CD14-positive monocyte (primary cell): ENCODE measurements at regions not wholly inside any gene's neighbourhood (a gene's known extent, or its start where the extent isn't known, plus 50 kb on each side); places are given as distances from the start of the nearest gene placed in this dataset.

Experiments
- DNase-seq, 3 donors: peaks; one replicate each; pipeline ENCODE4 v3.0.0-alpha.2; 2011 to 2022
- H2AFZ ChIP-seq: 2 replicates; pipeline ENCODE4 v1.6.0; 2012; ENCODE audit warnings: mild to moderate bottlenecking, low read depth, low read length, inconsistent platforms; ENCODE audit not compliant: insufficient read depth, poor library complexity, severe bottlenecking
- H3K27ac ChIP-seq, 2 donors: 1 replicate in 1 of 2; 2 replicates in 1 of 2; pipeline ENCODE4 v1.5.1; 2012 to 2013; ENCODE audit warnings: low read length in 2 of 2, control low read depth in 1 of 2, inconsistent platforms in 1 of 2, low read depth in 1 of 2, mild to moderate bottlenecking in 1 of 2
- H3K27me3 ChIP-seq, 2 donors: one replicate each; pipeline versions ENCODE4 v1.6.0 to v1.6.1; 2011 to 2013; ENCODE audit warnings: low read length in 2 of 2; ENCODE audit not compliant: control insufficient read depth in 2 of 2, insufficient read depth in 2 of 2
- H3K36me3 ChIP-seq, 2 donors: replicated peaks in 1 of 2; 1 replicate in 1 of 2; 2 replicates in 1 of 2; pipeline versions ENCODE4 v1.5.1 to v1.6.1; 2012 to 2013; ENCODE audit warnings: low read length in 2 of 2, control low read depth in 1 of 2, inconsistent platforms in 1 of 2, mild to moderate bottlenecking in 1 of 2; ENCODE audit not compliant: insufficient read depth in 2 of 2, control insufficient read depth in 1 of 2
- H3K4me1 ChIP-seq, 2 donors: 1 replicate in 1 of 2; 2 replicates in 1 of 2; pipeline versions ENCODE4 v1.5.1 to v1.6.1; 2012 to 2013; ENCODE audit warnings: low read length in 2 of 2, control low read depth in 1 of 2, inconsistent platforms in 1 of 2, mild to moderate bottlenecking in 1 of 2, moderate library complexity in 1 of 2; ENCODE audit not compliant: insufficient read depth in 2 of 2, control insufficient read depth in 1 of 2
- H3K4me2 ChIP-seq: replicated peaks from 2 replicates; pipeline ENCODE3; 2012; ENCODE audit warnings: low read length, moderate library complexity, mild to moderate bottlenecking; ENCODE audit not compliant: poor library complexity, severe bottlenecking; ENCODE audit errors: extremely low read depth
- H3K4me3 ChIP-seq, 3 experiments: fragments of 200-600 bp in 1 of 3; sonication (generic) in 1 of 3; replicated peaks in 1 of 3; 1 replicate in 2 of 3; 2 replicates in 1 of 3; pipeline ENCODE4 v1.5.1; 2011 to 2013; ENCODE audit warnings: low read length in 3 of 3, mild to moderate bottlenecking in 3 of 3, control low read depth in 2 of 3, low read depth in 2 of 3, inconsistent platforms in 1 of 3, moderate library complexity in 1 of 3
- H3K79me2 ChIP-seq: 2 replicates; pipeline ENCODE4 v1.6.0; 2012; ENCODE audit warnings: mild to moderate bottlenecking, control low read depth, inconsistent platforms, low read length, moderate library complexity; ENCODE audit not compliant: insufficient read depth
- H3K9ac ChIP-seq: 2 replicates; pipeline ENCODE4 v1.6.0; 2017; ENCODE audit warnings: low read length, mild to moderate bottlenecking; ENCODE audit not compliant: insufficient read depth, poor library complexity, severe bottlenecking
- H3K9me3 ChIP-seq, 2 donors: replicated peaks in 1 of 2; 1 replicate in 1 of 2; 2 replicates in 1 of 2; pipeline versions ENCODE4 v1.5.1 to v1.6.1; 2012 to 2013; ENCODE audit warnings: low read length in 2 of 2, control low read depth in 1 of 2; ENCODE audit not compliant: control insufficient read depth in 1 of 2, insufficient read depth in 1 of 2
- H4K20me1 ChIP-seq: 2 replicates; pipeline ENCODE4 v1.6.0; 2012; ENCODE audit warnings: mild to moderate bottlenecking, low read length, control low read depth, moderate library complexity; ENCODE audit not compliant: insufficient read depth
- H3K27ac Mint-ChIP-seq, 7 donors: one replicate each; pipeline ENCODE4 v1.8.0; 2020; ENCODE audit warnings: mild to moderate bottlenecking in 7 of 7, mixed read lengths in 7 of 7, moderate library complexity in 6 of 7, inconsistent platforms in 2 of 7
- H3K27me3 Mint-ChIP-seq, 3 donors: one replicate each; pipeline ENCODE4 v1.8.0; 2021 to 2022; ENCODE audit warnings: low read depth in 3 of 3, mild to moderate bottlenecking in 3 of 3, mixed read lengths in 3 of 3, moderate library complexity in 3 of 3, inconsistent platforms in 1 of 3
- H3K36me3 Mint-ChIP-seq, 2 donors: one replicate each; pipeline ENCODE4 v1.8.0; 2020; ENCODE audit warnings: mixed read lengths in 2 of 2, inconsistent platforms in 1 of 2, mild to moderate bottlenecking in 1 of 2
- H3K4me1 Mint-ChIP-seq: one replicate; pipeline ENCODE4 v1.8.0; 2020; ENCODE audit warnings: mild to moderate bottlenecking, mixed read lengths
- H3K4me3 Mint-ChIP-seq, 2 donors: one replicate each; pipeline ENCODE4 v1.8.0; 2020; ENCODE audit warnings: mild to moderate bottlenecking in 2 of 2, mixed read lengths in 2 of 2, moderate library complexity in 1 of 2
- H3K9me3 Mint-ChIP-seq, 7 donors: one replicate each; pipeline ENCODE4 v1.8.0; 2020 to 2022; ENCODE audit warnings: mixed read lengths in 7 of 7, mild to moderate bottlenecking in 6 of 7, moderate library complexity in 6 of 7, inconsistent platforms in 2 of 7
- WGBS: methylation state at CpG from one replicate; pipeline ENCODE4 v1.1.5; 2013; ENCODE audit warnings: missing lambda C conversion rate; ENCODE audit not compliant: insufficient coverage; 5-methylcytosine and 5-hydroxymethylcytosine counted together
- intact Hi-C, 2 donors: fragments of 100-400 bp; cut with micrococcal nuclease; formaldehyde crosslinking; loops; one replicate each; pipeline versions ENCODE4 v1.15.0 to v1.15.1; 2023
- TF ChIP-seq, protein P1 (sequence below): fragments of 200-600 bp; IDR thresholded peaks from one replicate; pipeline ENCODE4 v1.8.0; 2022; ENCODE audit warnings: antibody characterized with exemption, mild to moderate bottlenecking

DNA sequence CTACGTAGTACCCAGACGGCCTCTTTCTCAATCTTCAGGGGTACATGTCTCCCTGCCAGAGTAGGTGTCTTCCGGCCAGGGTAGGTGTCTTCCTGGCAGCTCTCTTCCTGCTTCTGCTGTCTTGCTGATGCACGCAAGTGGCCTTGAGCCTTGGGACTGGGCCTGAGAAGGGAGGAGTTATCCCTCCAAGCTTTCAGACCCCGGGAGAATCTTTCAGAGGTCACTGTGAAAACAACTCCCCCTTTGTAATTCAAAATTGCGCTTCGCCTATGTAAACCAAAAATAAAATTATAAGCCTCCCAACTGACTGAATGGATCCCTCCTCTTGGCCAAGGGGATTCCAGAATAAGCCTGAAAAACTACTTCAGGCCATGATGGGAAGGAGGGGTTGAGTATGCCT lies 87.3 kb upstream of the NUDT4 start:
- H3K9me3 Mint-ChIP-seq = peaks cover 0 to 3% (median 0%) of the 10 kb centered on the region in 7 donors
- WGBS = 91% methylated on average over 2 of the region's 7 CpGs
- no peaks in the 10 kb centered on the region for H3K4me1 Mint-ChIP-seq
- no peak overlapping the region for H3K4me2 ChIP-seq
- H3K4me1 ChIP-seq = no peaks in the 10 kb centered on the region
- no peak overlapping the region for H3K9ac ChIP-seq
- H3K4me3 Mint-ChIP-seq = no peak overlapping the region
- DNase-seq = no peak
- H3K36me3 Mint-ChIP-seq = no peaks in the 10 kb centered on the region
- H3K27ac Mint-ChIP-seq = no peak overlapping the region
- no peak overlapping the region for H3K4me3 ChIP-seq
- peaks cover 0 to 3% (median 0%) of the 10 kb centered on the region in 3 donors for H3K27me3 Mint-ChIP-seq
- H3K36me3 ChIP-seq = no peaks in the 10 kb centered on the region
- H3K79me2 ChIP-seq = no peaks in the 10 kb centered on the region
- H3K9me3 ChIP-seq = no peaks in the 10 kb centered on the region
- intact Hi-C loops = no loop called here
- no peaks in the 10 kb centered on the region for H3K27me3 ChIP-seq
- H4K20me1 ChIP-seq = no peaks in the 10 kb centered on the region
- no peak overlapping the region for H3K27ac ChIP-seq
- TF ChIP-seq, protein P1, sequence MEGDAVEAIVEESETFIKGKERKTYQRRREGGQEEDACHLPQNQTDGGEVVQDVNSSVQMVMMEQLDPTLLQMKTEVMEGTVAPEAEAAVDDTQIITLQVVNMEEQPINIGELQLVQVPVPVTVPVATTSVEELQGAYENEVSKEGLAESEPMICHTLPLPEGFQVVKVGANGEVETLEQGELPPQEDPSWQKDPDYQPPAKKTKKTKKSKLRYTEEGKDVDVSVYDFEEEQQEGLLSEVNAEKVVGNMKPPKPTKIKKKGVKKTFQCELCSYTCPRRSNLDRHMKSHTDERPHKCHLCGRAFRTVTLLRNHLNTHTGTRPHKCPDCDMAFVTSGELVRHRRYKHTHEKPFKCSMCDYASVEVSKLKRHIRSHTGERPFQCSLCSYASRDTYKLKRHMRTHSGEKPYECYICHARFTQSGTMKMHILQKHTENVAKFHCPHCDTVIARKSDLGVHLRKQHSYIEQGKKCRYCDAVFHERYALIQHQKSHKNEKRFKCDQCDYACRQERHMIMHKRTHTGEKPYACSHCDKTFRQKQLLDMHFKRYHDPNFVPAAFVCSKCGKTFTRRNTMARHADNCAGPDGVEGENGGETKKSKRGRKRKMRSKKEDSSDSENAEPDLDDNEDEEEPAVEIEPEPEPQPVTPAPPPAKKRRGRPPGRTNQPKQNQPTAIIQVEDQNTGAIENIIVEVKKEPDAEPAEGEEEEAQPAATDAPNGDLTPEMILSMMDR = no peak
- no peak overlapping the region for H2AFZ ChIP-seq

DNA sequence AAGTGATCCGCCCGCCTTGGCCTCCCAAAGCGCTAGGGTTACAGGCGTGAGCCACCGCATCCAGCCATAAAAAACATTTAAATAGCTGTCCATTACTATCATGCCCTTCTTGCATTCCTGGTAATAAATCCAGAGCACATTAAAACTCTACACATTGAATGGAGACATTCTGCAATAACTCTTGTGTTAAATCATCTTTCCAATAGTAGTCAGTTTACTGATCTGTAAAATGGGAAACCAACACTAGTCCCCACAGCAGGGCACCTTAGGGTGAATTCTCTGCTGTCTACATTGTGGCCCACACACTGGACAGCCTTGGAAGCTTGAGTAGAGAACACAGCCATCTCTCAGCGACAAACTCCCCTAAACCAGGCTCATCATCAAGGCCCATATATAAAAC lies 85.5 kb upstream of the NUDT4 start:
- Mint-ChIP-seq H3K4me1 (no peaks in the 10 kb centered on the region), H3K27ac (no peak overlapping the region), H3K27me3 (peaks cover 0 to 1% (median 0%) of the 10 kb centered on the region in 3 donors), H3K9me3 (peaks cover 0 to 3% (median 0%) of the 10 kb centered on the region in 7 donors), H3K4me3 (no peak overlapping the region), H3K36me3 (no peaks in the 10 kb centered on the region)
- Histone ChIP-seq H3K9me3 (no peaks in the 10 kb centered on the region), H4K20me1 (no peaks in the 10 kb centered on the region), H3K4me2 (no peak overlapping the region), H3K79me2 (no peaks in the 10 kb centered on the region), H2AFZ (no peak overlapping the region), H3K4me1 (no peaks in the 10 kb centered on the region), H3K27ac (no peak overlapping the region), H3K4me3 (no peak overlapping the region), H3K9ac (no peak overlapping the region), H3K36me3 (no peaks in the 10 kb centered on the region), H3K27me3 (no peaks in the 10 kb centered on the region)
- DNase-seq = no peak
- intact Hi-C loops = no loop called here
- WGBS = 97% methylated on average over 5 of the region's 6 CpGs
- TF ChIP-seq, protein P1 = no peak
